ENCODE measurements at regions not wholly inside any gene's neighbourhood (a gene's known extent, or its start where the extent isn't known, plus 50 kb on each side); places are given as distances from the start of the nearest gene placed in this dataset.

GRCh38 chr11:31877083-31877482 is 66.0 kb upstream of the PAX6 start:
- Histone ChIP-seq H3K27me3 (no peaks in the 10 kb centered on the region), H3K9me3 (no peaks in the 10 kb centered on the region), H3K36me3 (no peaks in the 10 kb centered on the region), H3K4me1 (no peaks in the 10 kb centered on the region), H3K27ac (no peak overlapping the region), H3K4me3 (no peak overlapping the region)
- no peak for TF ChIP-seq CTCF (IDR thresholded peaks at IDR 0.05)
- DNase-seq (ENCODE audit: low spot score) = no peak

GRCh38 chr11:31875866-31876560 is 64.9 kb upstream of the PAX6 start:
- H3K4me1 ChIP-seq = no peaks in the 10 kb centered on the region
- H3K4me3 ChIP-seq = no peak overlapping the region
- H3K9me3 ChIP-seq = no peaks in the 10 kb centered on the region
- H3K36me3 ChIP-seq = no peaks in the 10 kb centered on the region
- no peaks in the 10 kb centered on the region for H3K27me3 ChIP-seq
- H3K27ac ChIP-seq = no peak overlapping the region
- TF ChIP-seq CTCF (IDR thresholded peaks at IDR 0.05) = no peak
- DNase-seq (ENCODE audit: low spot score) = no peak

- TF ChIP-seq CTCF (IDR thresholded peaks at IDR 0.05) = no peak
- DNase-seq (ENCODE audit: low spot score) = no peak
- H3K4me1 ChIP-seq = no peaks in the 10 kb centered on the region
- H3K27me3 ChIP-seq = no peaks in the 10 kb centered on the region
- H3K27ac ChIP-seq = no peak overlapping the region
- no peaks in the 10 kb centered on the region for H3K9me3 ChIP-seq
- H3K4me3 ChIP-seq = no peak overlapping the region
- no peaks in the 10 kb centered on the region for H3K36me3 ChIP-seq
Measured at GRCh38 chr11:31874631-31875191, 63.6 kb upstream of the PAX6 start.

- TF ChIP-seq CTCF (IDR thresholded peaks at IDR 0.05) = no peak
- Histone ChIP-seq H3K27ac (no peak overlapping the region), H3K36me3 (no peaks in the 10 kb centered on the region), H3K4me3 (no peak overlapping the region), H3K9me3 (no peaks in the 10 kb centered on the region), H3K27me3 (no peaks in the 10 kb centered on the region), H3K4me1 (no peaks in the 10 kb centered on the region)
- DNase-seq (ENCODE audit: low spot score) = no peak
Measured at GRCh38 chr11:31873124-31873523, 62.0 kb upstream of the PAX6 start.

- Histone ChIP-seq H3K4me3 (no peak overlapping the region), H3K9me3 (no peaks in the 10 kb centered on the region), H3K27ac (no peak overlapping the region), H3K27me3 (no peaks in the 10 kb centered on the region), H3K4me1 (no peaks in the 10 kb centered on the region), H3K36me3 (no peaks in the 10 kb centered on the region)
- no peak for TF ChIP-seq CTCF (IDR thresholded peaks at IDR 0.05)
- DNase-seq (ENCODE audit: low spot score) = no peak
Measured at GRCh38 chr11:31872076-31872443, 60.9 kb upstream of the PAX6 start.

Measured in right atrium auricular region (tissue), 2 donors.